ENCODE measurements at regions not wholly inside any gene's neighbourhood (a gene's known extent, or its start where the extent isn't known, plus 50 kb on each side); places are given as distances from the start of the nearest gene placed in this dataset.

- DNase-seq (ENCODE audit: low read depth in 3 of 3, low spot score in 1 of 3) = no peak
Observed at GRCh38 chr9:105193560-105193959, 50.9 kb upstream of the SLC44A1 start.

- DNase-seq (ENCODE audit: low read depth in 3 of 3, low spot score in 1 of 3) = no peak
Observed at GRCh38 chr9:105194234-105194633, 50.2 kb upstream of the SLC44A1 start.

Data from stimulated activated CD4-positive, alpha-beta T cell treated with anti-CD3 and anti-CD28 coated beads, TNF-alpha, amount 100 ng/mL, for 1 hour (primary cell).